ENCODE measurements at regions not wholly inside any gene's neighbourhood (a gene's known extent, or its start where the extent isn't known, plus 50 kb on each side); places are given as distances from the start of the nearest gene placed in this dataset.

- DNase-seq, result no peak
Observed at GRCh38 chr1:55947446-55947845, 631.9 kb downstream of the PLPP3 start.

- DNase-seq, result no peak
Observed at GRCh38 chr1:55943721-55944435, 635.5 kb downstream of the PLPP3 start.

DNA sequence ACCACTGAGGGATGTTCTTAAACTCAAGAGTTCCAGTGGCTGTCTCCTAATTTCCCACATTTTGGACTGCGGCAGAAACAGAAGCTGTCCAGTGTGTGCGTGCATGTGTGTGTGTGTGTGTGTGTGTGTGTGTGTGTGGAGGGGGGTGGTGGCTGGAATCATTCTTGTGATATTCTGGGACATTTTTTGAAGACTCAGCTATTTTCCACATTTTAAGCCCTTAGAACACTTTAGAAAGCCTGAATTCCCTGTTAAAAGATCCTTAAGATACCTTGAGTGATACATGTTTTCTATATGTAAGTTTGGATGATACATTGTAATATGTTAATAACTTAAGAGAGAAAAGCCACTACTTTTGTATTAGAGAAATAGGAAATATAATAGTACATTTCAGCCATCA is 636.4 kb downstream of the PLPP3 start:
- no peak for DNase-seq

DNA sequence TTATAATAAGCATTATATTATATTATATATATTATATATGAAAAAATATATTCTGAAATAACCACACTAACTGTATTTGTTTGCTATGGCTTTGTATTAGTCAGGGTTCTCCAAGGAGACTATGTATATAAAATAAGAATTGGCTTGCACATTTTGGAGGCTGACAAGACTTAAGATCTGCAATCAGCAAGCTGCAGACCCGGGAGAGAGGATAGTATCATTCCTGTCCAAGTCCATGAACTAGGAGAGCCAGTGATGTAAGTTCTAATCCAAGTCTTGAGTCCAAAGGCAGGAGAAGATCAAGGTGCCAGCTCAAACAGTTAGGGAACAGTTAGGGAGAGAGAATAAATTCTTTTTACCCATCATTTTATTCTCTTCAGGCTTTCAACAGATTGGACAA is 639.5 kb downstream of the PLPP3 start:
- no peak for DNase-seq

DNA sequence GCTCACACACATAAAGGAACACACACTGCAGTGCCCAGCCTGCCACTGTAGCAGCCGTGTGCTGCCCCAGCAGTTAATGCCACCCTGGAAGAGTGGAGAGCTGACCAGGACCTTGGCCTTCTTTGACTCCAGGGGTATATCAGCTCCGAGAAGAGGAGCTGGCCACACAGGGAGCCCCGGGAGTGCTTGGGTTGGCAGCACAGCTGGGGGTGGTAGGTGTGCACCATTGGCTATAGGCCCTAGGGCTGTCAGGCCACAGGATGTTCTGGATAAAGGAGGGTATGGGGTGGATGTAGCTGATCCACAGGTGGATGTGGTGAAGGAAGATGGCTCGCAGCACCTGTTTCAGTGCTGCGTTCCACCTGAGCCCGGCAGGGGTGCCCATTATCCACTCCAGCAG is 640.5 kb downstream of the PLPP3 start:
- DNase-seq, result no peak

GRCh38 chr1:55938376-55938850 is 641.0 kb downstream of the PLPP3 start:
- DNase-seq, result no peak

GRCh38 chr1:55937840-55938375 is 641.5 kb downstream of the PLPP3 start:
- DNase-seq, result no peak

- no peak for DNase-seq
Observed at GRCh38 chr1:55935236-55935635, 644.1 kb downstream of the PLPP3 start.

GRCh38 chr1:55932402-55932801 is 647.0 kb downstream of the PLPP3 start:
- DNase-seq, result no peak

DNA sequence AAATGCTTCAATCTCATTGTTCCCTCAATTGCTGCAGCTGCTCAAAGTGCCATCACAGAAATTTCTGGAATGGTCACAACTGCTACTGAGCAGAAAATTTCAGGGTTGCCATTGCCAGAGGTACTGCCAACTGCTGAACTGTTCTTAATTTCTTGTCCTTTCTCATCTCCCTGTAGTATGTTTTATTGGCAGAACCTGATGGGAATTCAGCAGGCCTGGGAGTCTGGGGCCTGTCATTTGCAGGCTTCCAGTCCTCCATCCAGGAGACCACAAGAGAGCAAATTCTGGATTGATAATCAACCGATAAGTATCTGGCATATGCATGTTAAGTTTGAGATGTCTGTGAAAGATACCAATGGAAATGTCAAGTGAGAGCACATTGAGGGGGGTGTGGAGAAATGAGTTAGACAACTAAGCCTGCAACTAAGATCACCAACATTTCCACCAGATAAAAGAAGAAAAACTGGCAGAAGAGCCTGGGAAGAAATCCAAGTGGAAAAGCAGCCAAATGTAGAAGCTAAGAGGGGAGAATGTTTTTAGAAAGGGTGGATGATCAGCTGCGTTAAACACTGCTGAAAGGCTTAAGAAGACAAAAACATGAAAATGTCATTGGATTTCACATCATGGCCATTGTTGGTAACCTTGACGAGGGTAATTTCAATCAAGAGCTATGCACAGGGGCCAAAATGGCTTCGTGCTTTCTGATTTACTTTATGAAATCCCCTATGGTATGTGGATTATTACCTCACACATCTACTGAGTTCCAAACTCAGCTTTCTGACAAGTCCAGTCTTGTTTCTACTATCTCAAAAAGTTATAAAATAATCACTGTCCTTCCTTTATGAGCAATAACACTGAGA is 648.1 kb downstream of the PLPP3 start:
- DNase-seq, result no peak

DNA sequence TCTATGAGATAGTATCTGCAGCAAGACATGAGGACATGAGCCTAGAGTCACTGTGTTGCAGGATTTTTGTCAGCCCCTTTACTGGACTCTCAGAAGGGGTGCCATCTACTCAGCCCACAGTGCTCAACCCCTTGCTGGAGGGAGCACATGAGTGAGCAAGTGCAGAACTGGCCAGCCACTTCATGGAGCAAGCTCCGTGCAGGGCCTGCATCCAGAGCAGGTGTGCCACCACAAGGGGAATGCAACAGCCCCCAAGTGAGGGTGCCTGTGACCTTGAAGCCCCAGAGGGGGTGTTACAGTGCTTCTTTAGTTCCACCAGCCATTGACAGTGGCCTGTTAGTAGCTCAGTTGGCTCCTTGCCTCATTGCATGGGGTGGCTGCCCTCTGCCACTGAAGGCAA is 649.7 kb downstream of the PLPP3 start:
- DNase-seq, result no peak

DNA sequence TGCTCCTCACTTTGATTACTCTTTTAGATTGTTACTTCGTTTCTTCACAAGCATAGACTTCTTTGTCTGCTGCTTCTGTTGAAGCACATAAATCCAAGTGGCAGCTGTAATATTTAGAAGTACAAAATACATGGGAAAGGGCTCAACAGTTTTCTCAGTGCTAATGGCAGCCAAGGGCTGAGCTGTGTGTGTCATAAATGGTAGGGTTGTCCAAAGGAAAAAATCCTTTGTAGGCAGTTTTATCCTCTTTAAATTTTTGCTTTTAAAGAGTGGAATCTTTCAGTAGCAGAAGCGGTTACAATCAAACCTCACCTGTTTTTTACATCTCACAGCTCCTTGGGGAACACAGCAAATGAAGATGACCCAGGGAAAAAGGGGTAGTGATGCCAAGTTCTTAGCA is 650.8 kb downstream of the PLPP3 start:
- DNase-seq, result no peak

- no peak for DNase-seq
Observed at GRCh38 chr1:55927702-55928290, 651.6 kb downstream of the PLPP3 start.

- no peak for DNase-seq
Observed at GRCh38 chr1:55926906-55927471, 652.4 kb downstream of the PLPP3 start.

DNA sequence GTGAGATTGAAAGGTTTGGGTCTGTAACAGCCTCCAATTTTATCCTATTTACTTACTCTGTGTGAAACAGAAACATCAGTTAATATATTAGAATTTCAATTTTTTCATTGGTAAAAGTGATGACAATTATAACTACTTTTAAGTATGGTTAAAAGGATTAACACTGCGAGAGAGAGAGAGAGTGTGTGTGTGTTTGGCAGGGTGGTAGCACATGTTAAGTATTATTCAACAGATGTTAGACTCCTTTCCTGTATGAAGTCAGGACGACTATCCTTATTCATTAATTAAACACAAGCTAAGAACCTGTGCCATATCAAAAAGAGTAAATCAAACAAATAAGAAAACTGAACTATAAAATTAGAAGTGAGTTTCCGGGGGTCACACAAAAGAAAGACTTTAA is 662.5 kb downstream of the PLPP3 start:
- DNase-seq, result no peak

DNA sequence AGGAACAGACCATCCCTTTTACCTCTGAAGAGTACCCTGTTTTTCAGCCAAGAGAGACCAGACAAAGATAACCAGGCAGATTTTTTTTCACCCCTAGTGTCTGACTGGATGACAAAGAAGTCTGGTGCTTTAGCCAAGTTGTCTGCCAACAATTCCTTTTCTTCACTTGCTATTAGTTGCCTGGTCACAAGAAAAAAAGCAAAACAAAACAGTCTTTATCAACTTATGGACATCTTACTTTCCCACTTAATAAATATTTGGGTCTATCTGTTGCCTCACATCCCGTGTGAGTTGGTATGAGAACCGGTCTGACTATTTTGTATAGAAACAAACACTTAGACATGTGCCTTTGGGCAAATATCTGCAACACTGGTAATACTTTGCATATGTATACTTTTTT is 662.9 kb downstream of the PLPP3 start:
- DNase-seq, result no peak

DNA sequence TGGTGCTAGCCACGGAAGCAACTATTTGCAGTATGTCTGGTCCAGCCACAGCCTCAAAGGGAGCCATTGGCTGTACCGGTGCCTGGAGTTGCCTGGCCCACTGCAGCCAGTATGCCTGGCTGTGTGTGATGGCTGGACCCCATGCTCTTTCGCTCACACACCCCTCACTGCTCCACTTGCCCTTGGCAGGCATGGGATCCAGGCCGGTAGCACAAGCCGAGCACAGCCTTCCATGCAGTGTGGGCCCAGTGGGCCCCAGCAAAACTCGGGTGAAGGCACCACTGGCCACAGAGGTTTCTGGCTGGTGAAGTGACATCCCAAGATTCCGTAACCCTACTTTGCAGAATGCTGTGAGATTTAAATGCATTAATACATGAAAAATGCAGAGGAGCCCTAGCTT is 665.8 kb downstream of the PLPP3 start:
- DNase-seq, result no peak

DNA sequence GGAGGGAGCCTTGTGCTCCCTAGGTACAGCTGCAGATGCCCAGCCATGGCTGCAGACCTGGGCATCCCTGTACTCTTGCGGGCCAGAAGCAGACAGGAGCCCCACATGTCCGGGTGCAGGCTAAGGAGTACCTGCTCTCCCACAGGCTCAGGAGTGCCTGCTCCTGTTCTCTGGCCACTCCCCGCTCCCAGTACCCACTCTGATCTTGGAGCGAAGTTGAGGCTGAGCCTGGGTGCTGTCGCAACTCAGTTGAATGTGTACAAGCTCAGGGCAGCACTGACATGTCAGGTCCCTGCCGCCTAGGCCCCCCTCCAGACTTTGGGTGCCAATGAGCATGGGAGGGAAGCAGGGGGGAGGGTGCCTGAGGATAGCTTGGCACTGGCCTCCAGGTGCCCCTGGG is 666.9 kb downstream of the PLPP3 start:
- no peak for DNase-seq

DNA sequence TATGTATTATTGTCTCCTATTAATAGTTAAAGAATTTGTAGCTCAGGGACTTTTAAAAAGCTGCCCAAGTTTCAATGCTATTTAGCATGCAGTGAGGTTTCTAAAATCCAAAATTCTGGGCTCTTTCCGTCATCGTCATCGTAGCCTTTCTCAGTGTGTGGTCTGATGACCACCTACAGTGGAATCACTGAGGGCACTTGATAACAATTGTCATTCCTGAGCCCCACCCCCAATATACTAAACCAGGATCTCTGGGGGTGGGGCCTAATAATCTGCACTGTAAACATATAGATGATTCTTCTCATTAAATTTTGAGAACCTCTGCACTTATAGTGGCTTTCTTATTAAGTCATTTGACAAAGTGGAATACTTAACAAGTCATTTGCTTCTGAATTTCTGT is 674.8 kb downstream of the PLPP3 start:
- no peak for DNase-seq

- DNase-seq, result no peak
Observed at GRCh38 chr1:55898181-55898580, 681.2 kb downstream of the PLPP3 start.

DNA sequence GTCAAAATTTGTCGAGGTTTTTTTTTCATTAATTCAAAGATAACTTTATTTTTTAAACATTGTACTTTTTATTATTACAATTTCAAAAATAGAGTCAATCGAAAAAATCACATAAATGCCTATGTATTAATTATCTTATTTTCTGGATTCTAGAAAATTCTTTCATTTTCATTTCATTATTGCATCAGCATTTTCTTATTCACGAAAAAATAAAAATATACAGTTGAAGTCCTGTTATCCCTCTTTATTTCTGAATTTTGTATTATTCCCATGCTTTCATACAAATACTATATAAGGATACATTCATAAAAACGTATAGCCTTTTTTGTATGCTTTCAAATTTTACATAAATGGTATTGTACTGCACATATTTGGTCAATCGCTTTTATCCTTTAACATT is 681.0 kb upstream of the USP24 start:
- DNase-seq, result no peak

GRCh38 chr1:55894521-55894920 is 679.4 kb upstream of the USP24 start:
- DNase-seq, result no peak

GRCh38 chr1:55893155-55893554 is 678.0 kb upstream of the USP24 start:
- no peak for DNase-seq

All from stimulated activated CD4-positive, alpha-beta T cell treated with anti-CD3 and anti-CD28 coated beads, Interleukin-4, amount 100 ng/mL, for 4 hours (primary cell).